HPDE6-E6E7 (cell line): ENCODE measurements at regions not wholly inside any gene's neighbourhood (a gene's known extent, or its start where the extent isn't known, plus 50 kb on each side); places are given as distances from the start of the nearest gene placed in this dataset.
A peak's percentile ranks its signal among the peaks of the same experiment; 100 is the strongest.

ENCODE experiments used
- DNase-seq: peaks from one replicate; pipeline ENCODE4 v3.0.0; 2011; ENCODE audit warnings: missing footprints; ENCODE audit errors: extremely low spot score

GRCh38 chr21:17003258-17003615 is 509.6 kb upstream of the CXADR start:
- no peak for DNase-seq

- DNase-seq: peak; percentile 10
These were observed 509.0 kb upstream of the CXADR start for GRCh38 chr21:17003763-17004373.

- no peak for DNase-seq
These were observed 480.6 kb upstream of the CXADR start for GRCh38 chr21:17032141-17032655.

- no peak for DNase-seq
These were observed 468.1 kb upstream of the CXADR start for GRCh38 chr21:17044696-17045095.

- DNase-seq: peak; percentile 3
These were observed 467.5 kb upstream of the CXADR start for GRCh38 chr21:17045214-17045853.

- no peak for DNase-seq
These were observed 463.9 kb upstream of the CXADR start for GRCh38 chr21:17048974-17049373.

- no peak for DNase-seq
These were observed 462.7 kb upstream of the CXADR start for GRCh38 chr21:17050156-17050555.

- no peak for DNase-seq
These were observed 462.2 kb upstream of the CXADR start for GRCh38 chr21:17050646-17051045.

- DNase-seq: no peak
These were observed 461.8 kb upstream of the CXADR start for GRCh38 chr21:17051054-17051453.

- DNase-seq: no peak
These were observed 459.5 kb upstream of the CXADR start for GRCh38 chr21:17053321-17053720.

GRCh38 chr21:17059936-17060335 is 452.9 kb upstream of the CXADR start:
- DNase-seq: no peak

- DNase-seq: no peak
These were observed 446.8 kb upstream of the CXADR start for GRCh38 chr21:17066006-17066405.

GRCh38 chr21:17071093-17071492 is 441.8 kb upstream of the CXADR start:
- DNase-seq: no peak

- no peak for DNase-seq
These were observed 431.6 kb upstream of the CXADR start for GRCh38 chr21:17081193-17081592.

- no peak for DNase-seq
These were observed 429.9 kb upstream of the CXADR start for GRCh38 chr21:17082843-17083483.

- no peak for DNase-seq
These were observed 427.1 kb upstream of the CXADR start for GRCh38 chr21:17085707-17086106.

- DNase-seq: no peak
These were observed 424.3 kb upstream of the CXADR start for GRCh38 chr21:17088500-17088899.

GRCh38 chr21:17089091-17089491 is 423.8 kb upstream of the CXADR start:
- no peak for DNase-seq

GRCh38 chr21:17101696-17102095 is 411.1 kb upstream of the CXADR start:
- no peak for DNase-seq

GRCh38 chr21:17105932-17106331 is 406.9 kb upstream of the CXADR start:
- no peak for DNase-seq

GRCh38 chr21:17114045-17114444 is 398.8 kb upstream of the CXADR start:
- DNase-seq: no peak

GRCh38 chr21:17118638-17119384 is 394.0 kb upstream of the CXADR start:
- no peak for DNase-seq
